Activated CD4-positive, alpha-beta T cell treated with anti-CD3 and anti-CD28 coated beads for 4 hours (primary cell): ENCODE measurements at regions not wholly inside any gene's neighbourhood (a gene's known extent, or its start where the extent isn't known, plus 50 kb on each side); places are given as distances from the start of the nearest gene placed in this dataset.
A peak's percentile ranks its signal among the peaks of the same experiment; 100 is the strongest.

ENCODE experiments used
- DNase-seq, 2 donors: peaks; one replicate each; pipeline ENCODE4 v3.0.0-alpha.2; 2020

DNA sequence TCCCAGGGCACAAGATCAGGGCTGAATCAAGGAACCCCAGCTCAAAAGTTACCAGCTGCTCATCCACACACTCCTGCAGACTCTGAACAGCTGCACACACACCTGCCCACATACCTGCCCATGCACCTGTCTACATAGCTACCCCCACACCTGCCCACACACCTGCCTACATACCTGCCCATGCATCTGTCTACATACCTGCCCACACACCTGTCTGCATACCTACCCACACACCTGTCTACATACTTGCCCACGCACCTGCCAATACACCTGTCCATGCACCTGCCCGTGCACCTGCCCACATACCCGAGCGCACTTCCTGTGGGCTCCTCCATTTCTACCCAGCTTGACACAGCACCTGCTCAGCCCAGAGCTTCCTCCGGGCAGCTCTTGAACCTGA, 122.8 kb upstream of the AGAP1 start:
- no peak for DNase-seq

DNA sequence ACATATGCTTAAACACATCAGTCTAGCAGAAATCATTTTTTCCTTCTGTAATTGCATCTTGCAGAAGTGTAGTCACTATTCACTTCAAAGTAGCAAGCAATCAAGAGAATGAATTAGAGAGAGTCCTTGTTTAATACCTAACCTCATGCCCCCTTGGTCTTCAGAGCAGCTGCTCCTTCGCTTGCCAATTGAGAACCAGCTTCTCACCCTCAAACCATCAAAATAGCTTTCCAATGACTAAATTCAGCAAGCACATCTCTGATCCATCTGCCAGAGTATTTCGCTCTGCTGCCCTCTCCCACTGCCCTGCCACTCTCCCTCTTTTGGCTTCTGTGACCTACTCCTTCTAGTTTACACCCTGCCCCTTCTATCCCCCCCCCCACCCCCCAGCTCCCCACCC, 120.7 kb upstream of the AGAP1 start:
- no peak for DNase-seq

- DNase-seq: no peak
Observed at GRCh38 chr2:235377176-235377575, 116.7 kb upstream of the AGAP1 start.

DNA sequence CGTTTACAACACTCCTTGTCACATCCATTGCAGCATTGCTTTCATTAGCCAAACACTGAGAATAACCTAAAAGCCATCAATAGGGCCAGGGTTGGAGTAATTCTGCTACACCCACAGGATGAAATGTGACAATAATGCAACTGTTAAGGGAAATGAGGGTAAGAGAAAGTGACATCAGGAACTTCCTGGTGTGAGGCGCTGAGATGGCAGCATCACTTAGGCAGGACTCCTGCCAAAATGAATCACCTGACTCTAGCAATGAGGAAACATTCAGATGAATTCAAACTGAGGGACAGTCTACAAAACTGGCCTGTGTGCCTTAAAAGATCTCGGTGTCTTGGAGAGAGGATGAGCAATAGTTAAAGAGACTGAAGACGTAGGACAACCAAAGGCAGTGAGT, 115.6 kb upstream of the AGAP1 start:
- DNase-seq: no peak

- DNase-seq: no peak
Observed at GRCh38 chr2:235378944-235379343, 114.9 kb upstream of the AGAP1 start.

DNA sequence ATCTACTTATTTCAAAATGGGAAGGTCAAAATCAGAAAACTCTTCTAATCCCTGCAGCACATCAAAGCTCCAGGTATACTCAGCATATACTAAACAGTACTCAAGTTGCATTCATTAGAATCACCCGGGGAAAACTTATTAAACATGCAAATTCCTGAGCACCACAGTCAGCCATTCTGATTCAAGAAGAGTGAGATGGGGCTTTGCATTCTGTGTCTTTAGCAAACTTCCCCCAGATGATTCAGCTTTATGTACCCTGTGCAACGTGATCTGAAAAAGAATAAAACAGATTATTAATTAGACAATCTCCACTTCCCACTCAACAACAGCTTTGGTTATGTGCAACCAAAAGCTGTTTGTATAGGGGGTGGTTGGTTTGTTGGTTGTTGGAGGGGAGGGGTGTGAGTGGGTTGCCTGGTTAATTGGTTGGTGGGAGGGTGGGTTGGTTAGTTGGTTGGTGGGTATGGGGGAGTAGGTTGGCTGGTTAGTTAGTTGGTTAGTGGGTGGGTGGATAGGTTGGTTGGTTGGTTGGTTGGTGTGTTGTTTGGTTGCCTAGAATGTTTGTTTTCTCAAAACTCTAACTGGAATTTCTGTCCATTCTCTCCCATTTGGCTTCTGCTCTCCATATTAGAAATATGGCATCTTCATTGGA, 112.5 kb upstream of the AGAP1 start:
- DNase-seq: no peak

- DNase-seq: no peak
Observed at GRCh38 chr2:235382179-235382578, 111.7 kb upstream of the AGAP1 start.

GRCh38 chr2:235382601-235383000, 111.2 kb upstream of the AGAP1 start:
- DNase-seq: no peak

DNA sequence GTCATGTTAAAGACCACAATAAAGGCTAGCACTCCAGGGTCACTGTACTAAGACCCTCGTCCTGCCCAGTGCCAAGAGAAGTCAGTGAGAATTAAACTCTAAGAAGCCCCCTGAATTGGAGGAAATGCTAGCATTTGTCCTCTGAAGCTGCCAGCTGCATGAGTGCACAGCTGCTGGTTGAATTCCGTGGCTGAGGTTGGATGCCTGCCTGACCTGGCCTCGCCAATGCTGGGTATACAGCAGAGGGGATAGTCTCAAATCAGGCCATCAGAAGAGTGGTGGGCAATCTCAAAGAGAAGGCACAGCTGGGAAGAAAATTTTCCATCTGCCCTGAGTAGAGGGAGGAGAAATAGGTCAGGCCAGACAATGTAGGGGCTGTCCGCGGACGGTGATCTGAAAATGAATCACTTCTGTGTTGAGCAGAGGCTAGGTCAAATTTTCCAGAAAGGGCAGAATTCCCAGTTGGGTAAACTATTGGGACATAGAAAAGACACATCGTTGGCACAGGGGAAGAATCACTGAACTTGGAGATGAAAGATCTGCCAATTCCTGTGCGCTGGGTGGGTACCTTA, 110.5 kb upstream of the AGAP1 start:
- no peak for DNase-seq

DNA sequence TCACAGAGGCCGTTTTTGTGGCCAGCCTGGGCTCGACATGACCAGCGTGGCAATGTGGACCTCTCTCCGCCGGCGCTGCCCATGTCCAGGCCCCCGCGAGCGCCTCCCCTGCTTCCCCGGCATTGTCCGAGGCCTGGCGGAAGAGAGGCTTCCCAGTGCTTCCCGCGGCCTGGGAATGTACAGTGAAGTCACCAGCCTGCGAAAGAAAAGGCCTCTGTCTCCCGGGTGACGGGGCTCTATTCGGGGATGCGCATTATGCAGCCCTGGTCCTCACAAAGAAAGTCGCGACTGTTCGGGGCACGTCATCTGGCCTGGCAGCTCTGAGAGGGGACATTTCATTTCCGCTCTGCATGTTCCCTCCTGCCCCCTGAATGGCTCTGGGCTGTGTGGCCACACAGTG, 109.2 kb upstream of the AGAP1 start:
- DNase-seq: no peak

GRCh38 chr2:235389626-235390025, 104.2 kb upstream of the AGAP1 start:
- no peak for DNase-seq

DNA sequence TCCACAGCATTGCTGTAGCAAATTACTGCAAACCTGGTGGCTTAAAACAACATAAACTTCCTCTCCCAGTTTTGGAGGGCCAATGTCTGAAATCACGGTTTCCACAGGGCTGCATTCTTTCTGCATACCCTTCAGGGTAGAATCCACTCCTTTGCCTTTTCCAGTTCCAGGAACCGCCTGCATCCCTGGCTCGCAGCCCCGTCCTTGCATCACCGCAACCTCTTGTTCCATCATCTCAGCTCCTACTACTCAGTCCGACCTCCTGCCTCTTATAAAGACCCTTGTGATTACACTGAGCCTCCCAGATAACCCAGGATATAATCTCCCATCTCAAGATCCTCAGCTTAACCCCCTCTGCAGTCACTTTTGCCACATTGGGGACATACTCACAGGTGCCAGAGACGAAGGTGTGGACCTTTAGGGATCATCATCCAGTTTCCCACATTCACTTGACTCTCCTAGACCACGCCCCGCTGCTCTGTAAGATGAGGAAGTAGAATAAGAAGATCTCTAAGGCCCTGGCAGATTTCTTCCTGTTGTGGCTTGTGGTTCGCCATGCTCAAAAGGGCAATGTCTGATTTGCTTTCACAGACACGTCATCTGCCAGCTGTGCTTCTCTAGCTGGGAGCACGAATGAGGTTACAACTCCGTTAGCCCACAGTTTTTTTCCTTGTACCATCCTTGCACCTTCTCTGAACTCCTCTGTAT, 103.6 kb upstream of the AGAP1 start:
- peak; percentile 14 to 19 for DNase-seq

DNA sequence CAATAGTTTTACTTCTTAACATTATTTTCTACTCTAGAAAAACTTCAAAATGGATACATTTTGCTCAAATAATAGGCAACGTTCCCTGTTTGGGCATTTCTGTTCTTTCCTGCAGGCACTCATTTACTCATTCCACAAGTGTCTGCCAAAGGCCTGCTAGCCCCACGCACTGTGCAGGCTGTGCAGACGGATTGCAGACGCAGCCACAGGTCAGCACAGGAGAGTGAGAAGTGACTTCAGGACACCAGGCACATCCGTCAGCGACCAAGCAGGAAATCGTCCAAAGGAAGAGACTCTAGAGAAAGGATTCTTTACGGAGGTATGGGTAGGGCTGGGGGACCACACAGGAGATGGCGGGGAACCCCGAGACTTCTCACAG, 103.0 kb upstream of the AGAP1 start:
- no peak for DNase-seq

DNA sequence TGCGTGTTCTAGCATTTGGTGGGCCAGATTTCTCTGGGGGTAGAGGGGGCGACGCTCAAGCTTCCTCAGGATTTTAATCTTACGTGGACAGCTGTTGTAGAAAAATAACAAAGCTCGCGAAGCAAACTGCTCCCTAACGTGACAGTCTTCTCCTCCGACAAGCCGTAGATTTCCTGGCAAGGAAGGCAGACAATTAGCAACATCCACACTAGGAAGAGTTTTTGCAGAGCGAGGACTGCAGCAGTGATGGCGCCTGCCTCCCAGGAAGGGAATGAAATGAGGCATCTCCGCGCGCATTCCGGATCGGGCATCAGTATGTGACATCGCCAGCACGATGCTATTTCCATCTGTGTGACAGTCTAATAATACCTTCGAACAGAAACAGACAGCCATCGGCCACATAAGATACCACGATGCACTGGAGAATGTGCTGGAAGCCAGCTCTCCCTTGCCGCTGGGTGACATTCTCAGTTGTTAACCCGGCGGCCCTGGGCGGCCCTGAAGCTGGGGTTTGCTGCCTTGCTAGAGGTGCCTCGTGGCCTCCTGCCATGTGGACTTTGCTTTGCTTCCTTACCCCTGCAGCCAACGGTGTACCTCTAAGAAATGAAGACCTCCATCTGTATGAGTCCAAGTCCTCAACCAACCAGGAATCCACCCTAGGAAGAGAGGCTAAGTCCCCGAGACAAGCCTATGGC, 101.8 kb upstream of the AGAP1 start:
- no peak for DNase-seq

GRCh38 chr2:235394278-235394828, 99.5 kb upstream of the AGAP1 start:
- no peak for DNase-seq

DNA sequence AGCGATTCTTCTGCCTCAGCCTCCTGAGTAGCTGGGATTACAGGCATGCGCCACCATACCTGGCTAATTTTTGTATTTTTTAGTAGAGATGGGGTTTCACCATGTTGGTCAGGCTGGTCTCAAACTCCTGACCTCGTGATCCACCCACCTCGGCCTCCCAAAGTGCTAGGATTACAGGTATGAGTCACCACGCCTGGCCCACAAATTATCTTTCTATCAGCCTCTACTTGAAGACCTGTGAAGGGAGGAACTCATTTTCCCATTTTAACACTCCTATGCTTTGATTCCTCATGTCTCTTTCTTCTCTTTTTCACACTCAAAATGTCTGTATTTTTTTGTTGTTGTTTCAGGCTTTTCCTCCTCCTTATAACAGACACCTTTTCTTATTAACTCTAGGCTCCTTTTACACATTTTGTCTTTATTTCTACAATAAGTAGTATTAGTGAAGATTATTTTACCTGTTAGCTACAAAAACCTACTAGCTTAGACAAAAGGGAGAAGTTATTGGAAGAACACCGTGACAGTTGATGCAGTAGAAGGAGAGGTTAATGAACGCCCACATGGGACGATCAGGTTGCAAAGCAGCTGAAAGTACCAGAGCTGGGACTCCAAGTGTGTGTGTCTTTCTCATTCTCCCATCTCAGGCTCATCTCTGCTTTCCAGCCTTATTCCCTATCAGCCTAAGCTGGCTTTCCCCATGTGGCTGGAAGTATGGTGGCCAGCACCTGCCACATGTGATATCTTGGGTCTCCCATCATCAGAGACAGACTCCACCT, 97.6 kb upstream of the AGAP1 start:
- DNase-seq: no peak

DNA sequence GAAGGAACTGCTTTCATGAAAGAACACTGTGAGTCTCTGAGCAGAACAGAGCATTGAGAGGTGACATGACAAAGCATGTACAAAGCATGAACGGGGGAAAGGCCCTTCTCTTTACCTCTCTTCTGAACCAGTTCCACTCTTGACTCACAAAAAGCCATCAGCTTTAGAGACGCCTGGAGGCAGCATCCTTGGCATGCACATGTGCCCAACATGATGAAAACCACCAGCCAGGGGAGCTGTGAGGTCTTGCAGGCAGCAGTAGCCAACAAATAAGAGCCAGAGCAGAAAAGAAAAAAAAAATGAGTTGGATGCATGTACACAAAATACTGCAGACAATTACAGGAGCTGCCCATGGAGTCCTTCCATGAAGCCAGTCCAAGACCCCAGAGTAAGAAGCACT, 95.5 kb upstream of the AGAP1 start:
- no peak for DNase-seq

DNA sequence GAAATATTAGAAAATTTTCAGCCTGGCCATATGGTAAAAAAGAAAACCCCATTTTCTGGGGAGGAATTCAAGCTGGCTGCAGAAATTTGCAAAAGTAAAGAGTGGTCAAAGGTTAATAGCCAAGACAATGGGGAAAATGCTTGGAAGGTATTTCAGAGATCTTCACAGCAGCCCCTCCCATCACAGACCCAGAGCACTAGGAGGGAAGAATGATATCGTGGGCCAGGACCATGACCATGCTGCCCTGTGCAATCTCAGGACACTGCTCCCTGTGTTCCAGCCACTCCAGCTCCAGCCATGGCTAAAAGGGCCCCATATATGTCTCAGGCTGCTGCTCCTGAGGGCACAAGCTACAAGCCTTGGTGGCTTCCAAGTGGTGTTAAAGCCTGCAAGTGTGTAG, 93.9 kb upstream of the AGAP1 start:
- no peak for DNase-seq

DNA sequence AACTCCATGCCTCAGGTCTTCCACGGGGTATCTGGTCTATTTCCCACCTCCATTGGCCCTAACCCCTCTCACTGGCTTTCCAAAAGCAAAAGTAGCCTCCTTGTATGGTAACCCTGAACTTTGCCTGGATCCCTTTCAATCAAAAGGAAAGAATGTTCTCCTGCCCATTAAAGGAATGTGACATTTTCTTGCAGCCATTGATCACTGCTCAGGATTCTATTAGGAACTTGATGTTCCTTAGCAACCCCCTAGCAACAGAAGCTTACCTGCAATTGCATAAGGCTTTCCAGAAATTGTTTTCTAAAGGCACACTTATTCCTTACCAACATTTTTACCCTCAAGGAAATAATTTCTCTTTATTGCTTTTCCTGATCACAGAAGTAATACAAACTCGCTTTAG, 91.4 kb upstream of the AGAP1 start:
- DNase-seq: no peak

- no peak for DNase-seq
Observed at GRCh38 chr2:235405612-235406361, 88.1 kb upstream of the AGAP1 start.

DNA sequence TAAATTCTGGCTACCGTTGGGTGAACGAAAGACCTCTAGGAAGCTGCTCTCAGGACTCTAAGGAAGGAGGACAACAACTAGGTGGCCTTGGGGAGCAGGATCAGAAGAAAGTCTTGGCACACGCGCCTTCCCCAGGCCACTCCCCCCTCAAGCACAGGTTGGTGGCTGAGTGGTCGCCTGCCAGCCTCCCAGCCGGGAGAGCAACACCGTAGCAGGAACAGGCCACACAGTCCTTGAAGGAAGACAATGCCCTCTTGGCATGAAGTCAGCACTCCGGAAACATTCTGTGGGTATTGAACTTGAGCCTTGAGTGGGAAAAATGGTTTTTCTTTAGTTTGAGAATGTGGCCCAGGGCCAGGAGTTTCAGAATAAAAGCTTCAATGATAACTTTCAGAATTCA, 87.4 kb upstream of the AGAP1 start:
- DNase-seq: no peak

GRCh38 chr2:235411905-235412485, 81.8 kb upstream of the AGAP1 start:
- no peak for DNase-seq
